Neutrophil (primary cell): ENCODE measurements at regions not wholly inside any gene's neighbourhood (a gene's known extent, or its start where the extent isn't known, plus 50 kb on each side); places are given as distances from the start of the nearest gene placed in this dataset.

Source experiments
- H3K27ac ChIP-seq: fragments of 200-600 bp; sonication (generic); 2 replicates; pipeline ENCODE4 v1.5.1; 2016; ENCODE audit warnings: mild to moderate bottlenecking, moderate library complexity
- H3K27me3 ChIP-seq: fragments of 200-600 bp; sonication (generic); 2 replicates; pipeline ENCODE4 v1.6.0; 2016; ENCODE audit warnings: mild to moderate bottlenecking
- H3K36me3 ChIP-seq: fragments of 200-600 bp; sonication (generic); 2 replicates; pipeline ENCODE4 v1.5.1; 2017
- H3K4me1 ChIP-seq, 2 experiments: fragments of 200-600 bp in 1 of 2; sonication (generic) in 1 of 2; 1 replicate in 1 of 2; 2 replicates in 1 of 2; pipeline versions ENCODE4 v1.5.1 to v1.6.1; 2013 to 2016; ENCODE audit warnings: low read depth in 1 of 2, low read length in 1 of 2, mild to moderate bottlenecking in 1 of 2, moderate library complexity in 1 of 2; ENCODE audit not compliant: control insufficient read depth in 1 of 2, insufficient read depth in 1 of 2
- H3K4me3 ChIP-seq, 2 experiments: fragments of 200-600 bp in 1 of 2; sonication (generic) in 1 of 2; 1 replicate in 1 of 2; 2 replicates in 1 of 2; pipeline ENCODE4 v1.5.1; 2013 to 2016; ENCODE audit warnings: low read depth in 1 of 2, low read length in 1 of 2, mild to moderate bottlenecking in 1 of 2, moderate library complexity in 1 of 2
- H3K9me3 ChIP-seq: fragments of 200-600 bp; sonication (generic); 2 replicates; pipeline ENCODE4 v1.5.1; 2016
- TF ChIP-seq, protein P1 (sequence below): fragments of 200-600 bp; sonication (generic); IDR thresholded peaks from 2 replicates; pipeline ENCODE4 v1.5.1; 2016; ENCODE audit warnings: antibody characterized with exemption

- Histone ChIP-seq H3K4me3 (no peak overlapping the region), H3K36me3 (no peaks in the 10 kb centered on the region), H3K4me1 (no peaks in the 10 kb centered on the region), H3K27me3 (no peaks in the 10 kb centered on the region), H3K9me3 (no peaks in the 10 kb centered on the region), H3K27ac (no peak overlapping the region)
- TF ChIP-seq, protein P1, sequence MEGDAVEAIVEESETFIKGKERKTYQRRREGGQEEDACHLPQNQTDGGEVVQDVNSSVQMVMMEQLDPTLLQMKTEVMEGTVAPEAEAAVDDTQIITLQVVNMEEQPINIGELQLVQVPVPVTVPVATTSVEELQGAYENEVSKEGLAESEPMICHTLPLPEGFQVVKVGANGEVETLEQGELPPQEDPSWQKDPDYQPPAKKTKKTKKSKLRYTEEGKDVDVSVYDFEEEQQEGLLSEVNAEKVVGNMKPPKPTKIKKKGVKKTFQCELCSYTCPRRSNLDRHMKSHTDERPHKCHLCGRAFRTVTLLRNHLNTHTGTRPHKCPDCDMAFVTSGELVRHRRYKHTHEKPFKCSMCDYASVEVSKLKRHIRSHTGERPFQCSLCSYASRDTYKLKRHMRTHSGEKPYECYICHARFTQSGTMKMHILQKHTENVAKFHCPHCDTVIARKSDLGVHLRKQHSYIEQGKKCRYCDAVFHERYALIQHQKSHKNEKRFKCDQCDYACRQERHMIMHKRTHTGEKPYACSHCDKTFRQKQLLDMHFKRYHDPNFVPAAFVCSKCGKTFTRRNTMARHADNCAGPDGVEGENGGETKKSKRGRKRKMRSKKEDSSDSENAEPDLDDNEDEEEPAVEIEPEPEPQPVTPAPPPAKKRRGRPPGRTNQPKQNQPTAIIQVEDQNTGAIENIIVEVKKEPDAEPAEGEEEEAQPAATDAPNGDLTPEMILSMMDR: no peak
Observed at GRCh38 chr9:73548201-73548600, 396.5 kb downstream of the ANXA1 start.

DNA sequence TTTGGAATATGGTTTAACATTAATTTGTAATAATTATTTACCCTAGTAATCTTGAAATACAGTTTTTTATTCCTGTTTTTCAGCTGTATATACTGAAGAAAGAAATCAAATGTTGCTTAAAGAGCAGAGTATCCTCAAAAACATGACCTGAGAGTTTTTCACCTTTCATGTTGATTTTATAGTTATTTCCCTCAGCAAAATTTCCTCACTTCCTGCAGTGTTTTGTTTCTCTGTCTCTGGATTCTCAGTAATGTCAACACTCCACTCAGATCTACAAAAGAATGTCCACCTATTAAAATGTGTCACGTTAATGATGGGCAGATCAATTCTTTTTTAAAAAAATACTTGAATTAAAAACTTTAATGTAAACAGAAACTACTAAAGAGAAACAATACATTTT is 398.3 kb downstream of the ANXA1 start:
- TF ChIP-seq, protein P1: no peak
- H3K4me1 ChIP-seq: no peaks in the 10 kb centered on the region
- H3K4me3 ChIP-seq: no peak overlapping the region
- H3K36me3 ChIP-seq: no peaks in the 10 kb centered on the region
- no peaks in the 10 kb centered on the region for H3K27me3 ChIP-seq
- H3K9me3 ChIP-seq: no peaks in the 10 kb centered on the region
- no peak overlapping the region for H3K27ac ChIP-seq

DNA sequence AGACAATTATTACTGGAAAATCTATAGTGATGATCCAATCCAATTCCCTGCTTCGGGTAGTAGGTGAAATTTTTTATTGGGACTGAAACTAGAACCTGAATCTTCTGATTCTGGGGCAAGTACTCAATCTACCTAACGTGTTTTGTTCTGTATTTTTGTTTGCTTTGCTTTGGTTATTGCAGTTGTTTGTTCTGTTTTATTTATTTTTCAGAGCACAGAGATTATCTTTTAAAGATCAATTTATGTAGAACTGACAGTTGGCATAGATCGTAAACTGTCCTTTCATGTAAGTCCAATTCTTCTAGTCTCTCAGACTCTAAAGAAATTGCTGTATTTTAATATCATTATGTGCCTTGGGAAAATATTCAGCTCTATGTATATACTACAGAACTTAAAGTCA is 401.6 kb downstream of the ANXA1 start:
- Histone ChIP-seq H3K27ac (no peak overlapping the region), H3K9me3 (no peaks in the 10 kb centered on the region), H3K27me3 (no peaks in the 10 kb centered on the region), H3K4me3 (no peak overlapping the region), H3K4me1 (no peaks in the 10 kb centered on the region), H3K36me3 (no peaks in the 10 kb centered on the region)
- TF ChIP-seq, protein P1: no peak

- Histone ChIP-seq H3K27me3 (no peaks in the 10 kb centered on the region), H3K27ac (no peak overlapping the region), H3K9me3 (no peaks in the 10 kb centered on the region), H3K4me3 (no peak overlapping the region), H3K36me3 (no peaks in the 10 kb centered on the region), H3K4me1 (no peaks in the 10 kb centered on the region)
- TF ChIP-seq, protein P1: no peak
Observed at GRCh38 chr9:73558471-73558870, 406.8 kb downstream of the ANXA1 start.

DNA sequence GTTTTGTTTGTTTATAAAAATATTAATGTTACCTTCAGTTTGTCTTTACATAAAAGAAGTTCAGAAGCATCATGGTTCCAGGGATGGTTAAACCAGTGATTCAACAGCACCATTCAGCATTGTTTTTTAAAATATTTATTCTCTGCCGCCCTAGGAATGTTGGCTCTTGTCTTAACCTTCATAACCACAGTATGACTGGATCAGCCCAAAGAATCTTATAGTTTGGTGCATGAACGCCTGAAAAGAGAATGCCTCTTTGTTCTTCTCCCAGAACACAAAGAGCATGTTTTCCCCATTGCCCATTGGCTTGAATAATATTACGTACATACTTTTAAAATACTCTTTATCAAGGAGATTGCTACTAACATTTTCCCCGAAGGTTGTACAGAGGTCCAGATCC is 413.4 kb downstream of the ANXA1 start:
- Histone ChIP-seq H3K27ac (no peak overlapping the region), H3K36me3 (no peaks in the 10 kb centered on the region), H3K9me3 (no peaks in the 10 kb centered on the region), H3K27me3 (no peaks in the 10 kb centered on the region), H3K4me3 (no peak overlapping the region), H3K4me1 (no peaks in the 10 kb centered on the region)
- TF ChIP-seq, protein P1: no peak
